BLaER1 (cell line): ENCODE measurements at regions not wholly inside any gene's neighbourhood (a gene's known extent, or its start where the extent isn't known, plus 50 kb on each side); places are given as distances from the start of the nearest gene placed in this dataset.
A peak's percentile ranks its signal among the peaks of the same experiment; 100 is the strongest.

Experiments
- H3K27ac ChIP-seq: shearing (Covaris generic); formaldehyde crosslinking; 2 replicates; pipeline ENCODE4 v1.8.1; 2022
- H3K27me3 ChIP-seq: shearing (Covaris generic); formaldehyde crosslinking; 2 replicates; pipeline ENCODE4 v1.8.1; 2022
- H3K36me3 ChIP-seq: shearing (Covaris generic); formaldehyde crosslinking; 2 replicates; pipeline ENCODE4 v1.8.1; 2022
- H3K4me1 ChIP-seq: shearing (Covaris generic); formaldehyde crosslinking; 2 replicates; pipeline ENCODE4 v1.8.1; 2022
- H3K4me2 ChIP-seq: shearing (Covaris generic); formaldehyde crosslinking; 2 replicates; pipeline ENCODE4 v1.8.1; 2022
- H3K4me3 ChIP-seq: shearing (Covaris generic); formaldehyde crosslinking; 2 replicates; pipeline ENCODE4 v1.8.1; 2022
- H3K9ac ChIP-seq: shearing (Covaris generic); formaldehyde crosslinking; 2 replicates; pipeline ENCODE4 v1.8.1; 2022
- H3K9me3 ChIP-seq: shearing (Covaris generic); formaldehyde crosslinking; 2 replicates; pipeline ENCODE4 v1.8.1; 2022
- H4K20me1 ChIP-seq: shearing (Covaris generic); formaldehyde crosslinking; 2 replicates; pipeline ENCODE4 v1.8.1; 2022
- Cebpa-rat ChIP-seq: shearing (Covaris generic); IDR thresholded peaks from 2 replicates; pipeline ENCODE4 v1.8.1; 2022

- no peak for TF ChIP-seq Cebpa-rat
- no peaks in the 10 kb centered on the region for H3K27me3 ChIP-seq
- H3K9ac ChIP-seq: no peak overlapping the region
- no peak overlapping the region for H3K27ac ChIP-seq
- H3K4me1 ChIP-seq: peaks cover 15% of the 10 kb centered on the region
- H3K4me2 ChIP-seq: no peak overlapping the region
- H4K20me1 ChIP-seq: no peaks in the 10 kb centered on the region
- H3K9me3 ChIP-seq: no peaks in the 10 kb centered on the region
- H3K4me3 ChIP-seq: no peak overlapping the region
- H3K36me3 ChIP-seq: no peaks in the 10 kb centered on the region
Measured at GRCh38 chr22:27148055-27148454, 490.7 kb downstream of the MIAT start.

- H3K36me3 ChIP-seq: no peaks in the 10 kb centered on the region
- H3K4me1 ChIP-seq: peaks cover 15% of the 10 kb centered on the region
- H3K4me3 ChIP-seq: no peak overlapping the region
- H3K27me3 ChIP-seq: no peaks in the 10 kb centered on the region
- no peak overlapping the region for H3K9ac ChIP-seq
- no peaks in the 10 kb centered on the region; the same call in 1 of the 2 replicates for H3K9me3 ChIP-seq
- H4K20me1 ChIP-seq: no peaks in the 10 kb centered on the region
- H3K4me2 ChIP-seq: no peak overlapping the region
- TF ChIP-seq Cebpa-rat: no peak
- no peak overlapping the region for H3K27ac ChIP-seq
Measured at GRCh38 chr22:27148886-27149470, 491.6 kb downstream of the MIAT start.

- Histone ChIP-seq H3K4me2 (peak overlapping the region; percentile 69), H3K9ac (no peak overlapping the region), H3K27me3 (no peaks in the 10 kb centered on the region), H3K36me3 (no peaks in the 10 kb centered on the region), H3K4me1 (peaks cover 22% of the 10 kb centered on the region), H3K9me3 (no peaks in the 10 kb centered on the region; the same call in 1 of the 2 replicates), H3K4me3 (no peak overlapping the region), H3K27ac (no peak overlapping the region), H4K20me1 (no peaks in the 10 kb centered on the region)
- no peak for TF ChIP-seq Cebpa-rat
Measured at GRCh38 chr22:27149921-27150543, 492.6 kb downstream of the MIAT start.

- no peak overlapping the region for H3K27ac ChIP-seq
- H3K4me3 ChIP-seq: no peak overlapping the region
- no peak overlapping the region for H3K9ac ChIP-seq
- H3K27me3 ChIP-seq: no peaks in the 10 kb centered on the region
- no peaks in the 10 kb centered on the region for H3K36me3 ChIP-seq
- no peaks in the 10 kb centered on the region; the same call in 1 of the 2 replicates for H3K9me3 ChIP-seq
- peak overlapping the region; percentile 69 for H3K4me2 ChIP-seq
- no peak for TF ChIP-seq Cebpa-rat
- peaks cover 22% of the 10 kb centered on the region for H3K4me1 ChIP-seq
- no peaks in the 10 kb centered on the region for H4K20me1 ChIP-seq
Measured at GRCh38 chr22:27150544-27150941, 493.2 kb downstream of the MIAT start.

GRCh38 chr22:27151407-27151806, 494.0 kb downstream of the MIAT start:
- Histone ChIP-seq H3K4me3 (no peak overlapping the region), H4K20me1 (no peaks in the 10 kb centered on the region), H3K4me1 (peaks cover 22% of the 10 kb centered on the region), H3K9ac (no peak overlapping the region), H3K36me3 (no peaks in the 10 kb centered on the region), H3K9me3 (no peaks in the 10 kb centered on the region; the same call in 1 of the 2 replicates), H3K4me2 (no peak overlapping the region), H3K27me3 (no peaks in the 10 kb centered on the region), H3K27ac (no peak overlapping the region)
- TF ChIP-seq Cebpa-rat: no peak

DNA sequence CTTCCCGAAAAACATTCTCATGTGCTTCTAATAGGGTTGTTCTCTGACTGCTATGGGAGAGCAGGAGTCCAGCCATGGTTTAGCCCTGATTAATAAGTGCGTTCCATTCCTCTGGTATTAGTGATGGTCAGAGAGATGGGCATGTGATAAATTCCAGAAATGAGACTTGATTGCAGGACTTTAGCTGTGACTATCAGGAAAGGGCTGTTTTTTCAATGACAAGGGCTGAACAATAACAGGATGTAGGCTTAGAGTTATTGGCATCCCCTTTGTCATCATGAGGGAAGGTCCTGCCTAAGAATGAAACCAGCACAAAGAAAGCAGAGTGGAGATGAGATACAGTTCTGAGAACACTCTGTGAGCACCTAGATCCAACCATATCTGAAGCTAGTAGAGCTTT, 494.6 kb downstream of the MIAT start:
- no peak for TF ChIP-seq Cebpa-rat
- Histone ChIP-seq H3K4me1 (peaks cover 26% of the 10 kb centered on the region), H3K27me3 (no peaks in the 10 kb centered on the region), H3K27ac (no peak overlapping the region), H3K9ac (no peak overlapping the region), H3K36me3 (no peaks in the 10 kb centered on the region), H3K4me3 (no peak overlapping the region), H3K9me3 (no peaks in the 10 kb centered on the region; the same call in 1 of the 2 replicates), H3K4me2 (no peak overlapping the region), H4K20me1 (no peaks in the 10 kb centered on the region)

- Histone ChIP-seq H3K27ac (no peak overlapping the region), H3K9ac (no peak overlapping the region), H3K4me2 (no peak overlapping the region), H3K27me3 (no peaks in the 10 kb centered on the region), H3K36me3 (no peaks in the 10 kb centered on the region), H3K4me1 (peaks cover 34% of the 10 kb centered on the region), H3K9me3 (no peaks in the 10 kb centered on the region; the same call in 1 of the 2 replicates), H4K20me1 (no peaks in the 10 kb centered on the region), H3K4me3 (no peak overlapping the region)
- TF ChIP-seq Cebpa-rat: no peak
Measured at GRCh38 chr22:27152883-27153282, 495.5 kb downstream of the MIAT start.

GRCh38 chr22:27153386-27153785, 496.0 kb downstream of the MIAT start:
- Histone ChIP-seq H3K4me3 (no peak overlapping the region), H3K9me3 (no peaks in the 10 kb centered on the region; the same call in 1 of the 2 replicates), H3K36me3 (no peaks in the 10 kb centered on the region), H3K9ac (no peak overlapping the region), H3K27me3 (no peaks in the 10 kb centered on the region), H3K4me1 (peaks cover 39% of the 10 kb centered on the region), H4K20me1 (no peaks in the 10 kb centered on the region), H3K27ac (no peak overlapping the region), H3K4me2 (no peak overlapping the region)
- TF ChIP-seq Cebpa-rat: no peak

DNA sequence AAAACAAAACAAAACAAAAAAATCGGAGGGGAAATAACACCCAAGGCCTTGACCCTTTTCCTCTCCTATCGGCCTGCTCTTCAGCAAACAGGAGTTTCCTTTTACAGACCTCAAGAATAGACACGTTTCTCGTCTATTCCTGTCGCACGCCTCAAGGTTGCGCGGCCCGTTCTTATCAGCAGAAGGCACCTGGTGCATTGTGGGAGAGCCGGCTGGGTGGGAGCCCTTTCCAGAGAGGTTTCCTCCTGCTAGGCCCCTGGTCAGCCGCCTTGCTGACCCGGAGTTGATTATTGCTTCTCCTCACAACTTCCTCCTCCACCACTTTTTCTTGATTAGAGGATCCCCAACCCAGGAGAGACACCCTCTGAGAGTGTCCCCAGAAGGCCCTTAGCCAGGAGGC, 497.3 kb downstream of the MIAT start:
- H4K20me1 ChIP-seq: no peaks in the 10 kb centered on the region
- H3K4me1 ChIP-seq: peaks cover 52% of the 10 kb centered on the region
- no peak for TF ChIP-seq Cebpa-rat
- no peak overlapping the region for H3K9ac ChIP-seq
- H3K9me3 ChIP-seq: no peaks in the 10 kb centered on the region; the same call in 1 of the 2 replicates
- no peak overlapping the region for H3K4me3 ChIP-seq
- no peak overlapping the region for H3K4me2 ChIP-seq
- no peaks in the 10 kb centered on the region for H3K27me3 ChIP-seq
- H3K36me3 ChIP-seq: no peaks in the 10 kb centered on the region
- H3K27ac ChIP-seq: no peak overlapping the region

GRCh38 chr22:27156821-27157489, 499.6 kb downstream of the MIAT start:
- no peak overlapping the region for H3K9ac ChIP-seq
- H3K36me3 ChIP-seq: no peaks in the 10 kb centered on the region
- peaks cover 45% of the 10 kb centered on the region for H3K4me1 ChIP-seq
- TF ChIP-seq Cebpa-rat: no peak
- no peaks in the 10 kb centered on the region for H4K20me1 ChIP-seq
- no peak overlapping the region for H3K27ac ChIP-seq
- H3K4me3 ChIP-seq: no peak overlapping the region
- no peaks in the 10 kb centered on the region for H3K27me3 ChIP-seq
- H3K4me2 ChIP-seq: peak overlapping the region; percentile 63
- no peaks in the 10 kb centered on the region; the same call in 1 of the 2 replicates for H3K9me3 ChIP-seq
